HepG2 (cell line): ENCODE measurements at regions not wholly inside any gene's neighbourhood (a gene's known extent, or its start where the extent isn't known, plus 50 kb on each side); places are given as distances from the start of the nearest gene placed in this dataset.

Experiments used
- CHD4 ChIP-seq: fragments of 200-600 bp; sonication (generic); IDR thresholded peaks from 2 replicates; pipeline ENCODE4 v1.7.0; 2017; ENCODE audit warnings: mild to moderate bottlenecking, low read length, borderline replicate concordance
- EP300 ChIP-seq, 3 experiments: sonication (generic) in 1 of 3; formaldehyde crosslinking in 1 of 3; IDR thresholded peaks; 2 replicates each; pipeline versions ENCODE4 v1.5.1 to v1.6.1; 2011 to 2020; ENCODE audit warnings: low read depth in 2 of 3, low read length in 2 of 3, borderline replicate concordance in 1 of 3, improper control_type of control experiment in 1 of 3, mild to moderate bottlenecking in 1 of 3, missing genetic modification reagents in 1 of 3, moderate library complexity in 1 of 3
- HNRNPL ChIP-seq: fragments of 200-400 bp; formaldehyde crosslinking; IDR thresholded peaks from 2 replicates; pipeline ENCODE4 v1.6.1; 2017; ENCODE audit warnings: mild to moderate bottlenecking, low read depth, low read length
- HOXD1 ChIP-seq: sonication (generic); formaldehyde crosslinking; IDR thresholded peaks from 2 replicates; pipeline ENCODE4 v1.5.0; 2020; ENCODE audit warnings: missing genetic modification reagents
- IKZF1 ChIP-seq: fragments of 450-650 bp; IDR thresholded peaks from 2 replicates; pipeline ENCODE4 v1.7.1; 2016
- KDM1A ChIP-seq: IDR thresholded peaks from 2 replicates; pipeline ENCODE4 v1.6.1; 2016; ENCODE audit warnings: missing compliant biosample characterization
- KLF9 ChIP-seq: IDR thresholded peaks from 2 replicates; pipeline ENCODE4 v1.6.1; 2016; ENCODE audit warnings: low read depth
- MTF1 ChIP-seq: sonication (generic); formaldehyde crosslinking; IDR thresholded peaks from 2 replicates; pipeline ENCODE4 v1.5.0; 2020; ENCODE audit warnings: missing genetic modification reagents
- NFIC ChIP-seq: IDR thresholded peaks from 2 replicates; pipeline ENCODE4 v1.6.1; 2012; ENCODE audit warnings: mild to moderate bottlenecking, low read length, inconsistent platforms
- NFKBIZ ChIP-seq: IDR thresholded peaks from 2 replicates; pipeline ENCODE4 v1.6.1; 2018; ENCODE audit warnings: missing genetic modification reagents, missing compliant biosample characterization
- POLR2A ChIP-seq, 2 experiments: IDR thresholded peaks; 2 replicates each; pipeline ENCODE4 v1.6.1; 2011; ENCODE audit warnings: low read depth in 2 of 2, low read length in 2 of 2, mild to moderate bottlenecking in 1 of 2, moderate library complexity in 1 of 2; ENCODE audit not compliant: insufficient read depth in 1 of 2
- ZNF235 ChIP-seq: sonication (generic); formaldehyde crosslinking; IDR thresholded peaks from 2 replicates; pipeline ENCODE4 v1.8.1; 2023; ENCODE audit warnings: mild to moderate bottlenecking, missing genetic modification reagents, borderline replicate concordance
- ZNF484 ChIP-seq: sonication (generic); formaldehyde crosslinking; IDR thresholded peaks from 2 replicates; pipeline ENCODE4 v1.5.1; 2020; ENCODE audit warnings: mild to moderate bottlenecking, low read depth, missing genetic modification reagents, borderline replicate concordance
- TF ChIP-seq, protein P1 (sequence below): sonication (generic); formaldehyde crosslinking; IDR thresholded peaks from 2 replicates; pipeline ENCODE4 v1.5.0; 2020; ENCODE audit warnings: mild to moderate bottlenecking, missing genetic modification reagents, moderate library complexity

DNA sequence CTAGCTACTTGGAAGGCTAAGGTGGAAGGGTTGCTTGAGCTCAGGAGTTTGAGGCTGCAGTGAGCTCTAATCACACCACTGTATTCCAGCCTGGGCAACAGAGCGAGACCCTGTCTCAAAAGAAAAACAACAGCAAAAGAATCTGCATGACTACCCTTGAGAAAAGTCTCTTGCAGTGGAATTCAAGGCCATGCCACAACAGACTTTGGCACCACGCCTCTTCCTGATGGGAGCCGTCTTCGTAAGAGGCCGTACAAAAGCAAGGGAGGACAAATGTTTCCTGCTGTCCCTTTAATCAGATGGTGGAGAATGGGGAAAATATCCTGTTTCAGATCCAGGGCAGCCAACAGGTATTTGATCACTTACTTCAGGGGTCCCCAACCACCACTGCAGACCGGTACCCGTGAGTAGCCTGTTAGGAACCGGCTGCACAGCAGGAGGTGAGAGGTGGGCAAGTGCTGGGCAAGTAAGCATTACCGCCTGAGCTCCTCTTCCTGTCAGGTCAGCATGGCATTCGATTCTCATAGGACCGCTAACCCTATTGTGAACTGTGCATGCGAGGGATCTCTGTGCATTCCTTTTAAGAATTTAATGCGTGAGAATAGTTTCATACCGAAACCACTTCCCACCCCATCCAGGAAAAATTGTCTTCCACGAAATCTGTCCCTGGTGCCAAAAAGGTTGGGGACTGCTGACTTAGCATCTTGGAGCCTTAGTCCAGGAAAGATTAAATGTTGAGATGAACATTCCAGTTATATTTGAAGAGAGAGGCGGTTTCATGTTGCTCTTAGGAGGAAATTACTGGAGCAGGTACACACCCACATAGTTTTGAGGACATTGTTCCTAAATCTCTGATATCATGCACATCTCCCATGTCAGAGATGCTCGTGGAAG is 94.4 kb upstream of the XPO1 start:
- TF ChIP-seq POLR2A (IDR thresholded peaks at IDR 0.05; ENCODE audit: insufficient read depth in 1 of 2, low read depth in 2 of 2, low read length in 2 of 2) (no peak), ZNF484 (CRISPR knock-in tag) (no peak), ZNF235 (CRISPR knock-in tag) (no peak), KLF9 (CRISPR knock-in tag) (no peak), HNRNPL (no peak), KDM1A (CRISPR knock-in tag) (no peak), CHD4 (no peak), EP300 (IDR thresholded peaks at IDR 0.05; ENCODE audit: low read depth in 2 of 2, low read length in 2 of 2) (no peak), EP300 (CRISPR knock-in tag; IDR thresholded peaks at IDR 0.05; ENCODE audit: borderline replicate concordance) (no peak), NFIC (no peak), MTF1 (no peak), HOXD1 (no peak), IKZF1 (no peak), NFKBIZ (CRISPR knock-in tag) (no peak)
- TF ChIP-seq, protein P1, sequence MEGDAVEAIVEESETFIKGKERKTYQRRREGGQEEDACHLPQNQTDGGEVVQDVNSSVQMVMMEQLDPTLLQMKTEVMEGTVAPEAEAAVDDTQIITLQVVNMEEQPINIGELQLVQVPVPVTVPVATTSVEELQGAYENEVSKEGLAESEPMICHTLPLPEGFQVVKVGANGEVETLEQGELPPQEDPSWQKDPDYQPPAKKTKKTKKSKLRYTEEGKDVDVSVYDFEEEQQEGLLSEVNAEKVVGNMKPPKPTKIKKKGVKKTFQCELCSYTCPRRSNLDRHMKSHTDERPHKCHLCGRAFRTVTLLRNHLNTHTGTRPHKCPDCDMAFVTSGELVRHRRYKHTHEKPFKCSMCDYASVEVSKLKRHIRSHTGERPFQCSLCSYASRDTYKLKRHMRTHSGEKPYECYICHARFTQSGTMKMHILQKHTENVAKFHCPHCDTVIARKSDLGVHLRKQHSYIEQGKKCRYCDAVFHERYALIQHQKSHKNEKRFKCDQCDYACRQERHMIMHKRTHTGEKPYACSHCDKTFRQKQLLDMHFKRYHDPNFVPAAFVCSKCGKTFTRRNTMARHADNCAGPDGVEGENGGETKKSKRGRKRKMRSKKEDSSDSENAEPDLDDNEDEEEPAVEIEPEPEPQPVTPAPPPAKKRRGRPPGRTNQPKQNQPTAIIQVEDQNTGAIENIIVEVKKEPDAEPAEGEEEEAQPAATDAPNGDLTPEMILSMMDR (CRISPR knock-in tag) = no peak
